HPDE6-E6E7 (cell line): ENCODE measurements at regions not wholly inside any gene's neighbourhood (a gene's known extent, or its start where the extent isn't known, plus 50 kb on each side); places are given as distances from the start of the nearest gene placed in this dataset.

Experiments
- DNase-seq: peaks from one replicate; pipeline ENCODE4 v3.0.0; 2011; ENCODE audit warnings: missing footprints; ENCODE audit errors: extremely low spot score

DNA sequence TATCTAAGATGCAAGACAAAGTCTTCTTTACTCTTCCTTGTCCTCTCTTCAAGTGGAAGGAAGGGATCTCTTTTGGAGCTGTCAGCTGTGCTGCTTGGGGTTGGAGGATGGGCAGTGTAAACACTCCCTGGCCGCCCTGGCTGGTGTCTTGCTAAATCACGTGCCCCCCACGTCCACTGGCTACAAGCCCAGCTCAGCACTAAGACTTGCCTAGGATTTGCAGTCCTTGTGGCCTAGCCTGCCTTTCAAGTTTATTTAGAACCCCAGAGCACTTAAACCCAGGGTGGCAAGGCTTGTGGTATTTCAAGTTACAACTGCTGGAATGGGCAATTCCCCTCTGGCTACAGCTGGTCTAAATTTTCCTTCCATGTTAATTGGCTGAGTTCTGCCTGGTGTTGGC, 272.4 kb upstream of the MYO3A start:
- no peak for DNase-seq

DNA sequence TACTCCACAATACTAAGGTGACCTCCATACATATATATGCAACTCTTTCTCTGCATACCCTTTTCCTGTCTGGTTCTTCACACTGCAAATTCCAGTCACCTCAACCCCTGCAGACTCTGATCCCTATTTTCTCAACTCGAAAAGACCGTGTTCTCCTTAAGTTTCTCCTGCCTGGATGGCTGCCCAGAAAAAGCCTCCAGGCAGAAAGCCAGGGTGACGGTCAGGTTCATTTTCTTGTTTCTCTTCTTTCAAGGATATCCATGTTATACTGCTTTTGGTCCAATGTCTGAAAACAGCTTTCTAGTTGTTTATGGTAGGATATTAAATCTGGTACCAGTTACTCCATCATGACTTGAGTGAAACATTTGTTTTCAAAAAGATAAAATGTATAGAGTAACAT, 267.8 kb upstream of the MYO3A start:
- DNase-seq: no peak

DNA sequence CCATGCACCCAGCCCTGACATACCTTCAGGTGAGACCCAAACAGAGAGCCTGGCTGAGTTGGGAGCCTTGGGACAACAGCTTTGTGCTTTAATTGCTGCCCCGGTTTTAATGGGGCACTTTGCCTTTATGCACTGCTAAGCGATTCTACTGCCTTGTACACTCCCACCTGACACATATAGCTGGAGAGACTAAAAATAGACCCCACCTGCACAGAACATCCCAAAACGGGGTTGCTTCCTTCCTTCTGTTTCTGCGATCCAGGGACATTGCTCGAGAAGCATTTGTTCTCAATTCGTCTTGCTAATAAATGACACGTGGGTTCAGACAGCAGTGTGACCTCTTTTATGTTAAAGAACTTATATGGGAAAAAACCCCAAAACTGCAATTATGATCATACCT, 258.8 kb upstream of the MYO3A start:
- DNase-seq: no peak

DNA sequence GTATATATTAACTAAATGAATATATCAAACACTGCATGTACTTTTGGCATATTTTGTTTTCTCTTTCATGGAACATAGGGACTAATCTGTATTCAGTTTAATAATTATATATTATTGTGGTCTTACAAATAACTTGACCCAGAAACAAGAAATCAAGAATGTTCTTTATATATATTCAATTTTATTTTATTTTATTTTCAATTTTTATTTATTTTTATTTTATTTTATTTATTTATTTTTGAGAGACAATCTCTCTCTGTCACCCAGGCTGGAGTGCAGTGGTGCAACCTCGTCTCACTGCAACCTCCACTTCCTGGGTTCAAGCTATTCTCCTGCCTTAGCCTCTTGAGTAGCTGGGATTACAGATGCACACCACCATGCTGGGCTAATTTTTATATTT, 258.4 kb upstream of the MYO3A start:
- no peak for DNase-seq

- DNase-seq: no peak
Measured at GRCh38 chr10:25678220-25678619, 255.8 kb upstream of the MYO3A start.

- no peak for DNase-seq
Measured at GRCh38 chr10:25678666-25679065, 255.4 kb upstream of the MYO3A start.

DNA sequence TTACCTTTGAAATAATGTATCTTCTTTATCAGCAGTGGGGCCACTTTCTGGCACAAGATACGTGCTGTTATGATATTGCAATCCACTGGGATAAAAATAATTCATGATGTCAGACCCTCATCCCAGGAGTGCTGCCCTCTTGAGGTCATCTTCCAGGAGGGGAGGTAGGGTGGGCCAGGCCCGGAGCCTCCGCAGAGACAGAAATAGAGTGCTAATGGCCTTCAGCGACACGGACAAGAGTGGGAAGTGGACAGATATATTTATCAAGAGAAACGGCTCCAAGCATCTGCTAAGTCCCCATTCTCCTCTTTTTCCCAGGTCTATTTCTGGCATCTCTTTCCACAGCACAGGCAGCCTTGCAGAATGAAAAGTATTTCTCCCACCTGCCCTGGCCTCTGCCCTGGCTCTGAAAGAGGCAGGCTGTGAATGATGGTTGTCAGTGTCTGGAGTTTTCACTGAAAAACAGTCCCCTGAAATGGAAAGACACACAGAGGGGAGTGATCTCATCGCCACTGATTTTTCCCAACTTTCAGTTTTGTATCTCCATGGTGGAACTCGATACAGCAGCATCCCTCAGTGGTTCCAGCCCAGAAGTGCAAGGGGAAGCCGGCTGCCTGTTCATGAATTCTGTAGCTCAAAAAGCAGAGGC, 251.7 kb upstream of the MYO3A start:
- DNase-seq: no peak

GRCh38 chr10:25683344-25683743, 250.7 kb upstream of the MYO3A start:
- no peak for DNase-seq

- no peak for DNase-seq
Measured at GRCh38 chr10:25687521-25687920, 246.5 kb upstream of the MYO3A start.

GRCh38 chr10:25689346-25690100, 244.5 kb upstream of the MYO3A start:
- no peak for DNase-seq

DNA sequence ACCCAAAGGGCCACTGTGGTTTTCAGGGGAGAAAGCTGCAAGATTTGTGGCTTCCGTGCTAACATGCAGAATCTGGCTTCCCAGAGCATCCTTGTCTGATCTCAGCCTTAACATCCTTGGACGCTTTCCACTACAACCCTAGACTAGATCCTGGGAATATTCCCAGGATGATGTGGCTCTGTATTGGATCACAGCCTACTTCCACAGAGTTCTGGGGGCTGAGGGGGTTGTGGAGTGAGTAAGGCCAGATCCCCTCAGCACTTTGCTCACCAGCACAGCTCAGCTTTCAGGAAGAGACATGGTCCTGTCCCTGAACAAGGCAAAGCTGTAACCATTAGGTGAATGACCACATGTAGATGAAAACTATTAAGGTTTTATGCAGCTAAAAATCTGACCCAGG, 241.3 kb upstream of the MYO3A start:
- no peak for DNase-seq

- no peak for DNase-seq
Measured at GRCh38 chr10:25694206-25694933, 239.7 kb upstream of the MYO3A start.

DNA sequence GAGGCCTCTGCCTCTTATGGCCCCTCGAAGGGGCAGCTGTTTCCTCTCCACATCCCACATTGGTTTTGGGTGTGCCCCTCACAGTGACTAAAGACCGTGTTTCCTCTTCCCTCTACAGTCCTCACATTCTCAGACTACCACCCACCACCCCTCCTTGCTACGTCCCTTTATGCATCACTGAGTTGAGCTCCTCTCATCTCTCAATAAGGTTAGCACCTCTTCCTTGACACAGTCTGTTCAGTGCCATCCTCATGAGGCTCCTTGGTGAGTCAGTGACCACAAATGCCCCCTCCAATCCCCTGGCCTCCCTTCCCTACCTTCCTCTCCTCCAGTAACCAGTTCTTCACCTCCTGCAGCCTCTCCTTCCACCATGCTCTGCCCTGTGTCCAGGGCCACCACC, 239.1 kb upstream of the MYO3A start:
- DNase-seq: no peak

DNA sequence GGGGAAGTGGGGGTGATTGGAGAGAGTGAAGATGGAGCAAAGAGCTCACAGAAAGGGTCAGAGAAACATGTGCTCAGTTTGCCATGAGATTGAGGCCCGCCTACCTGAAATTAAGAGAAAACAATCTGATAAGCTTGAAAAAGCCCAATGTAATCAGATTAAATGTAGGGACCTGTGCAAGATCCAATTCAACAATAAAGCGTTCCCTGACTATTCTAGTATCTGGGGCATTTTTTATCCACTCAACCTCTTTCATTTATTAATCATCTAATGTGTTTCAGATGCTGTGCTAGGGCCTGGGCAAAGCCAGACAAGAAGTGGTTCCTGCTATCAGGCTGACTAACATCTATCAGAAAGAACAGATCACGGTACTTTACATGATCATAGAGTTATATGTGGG, 238.4 kb upstream of the MYO3A start:
- no peak for DNase-seq

DNA sequence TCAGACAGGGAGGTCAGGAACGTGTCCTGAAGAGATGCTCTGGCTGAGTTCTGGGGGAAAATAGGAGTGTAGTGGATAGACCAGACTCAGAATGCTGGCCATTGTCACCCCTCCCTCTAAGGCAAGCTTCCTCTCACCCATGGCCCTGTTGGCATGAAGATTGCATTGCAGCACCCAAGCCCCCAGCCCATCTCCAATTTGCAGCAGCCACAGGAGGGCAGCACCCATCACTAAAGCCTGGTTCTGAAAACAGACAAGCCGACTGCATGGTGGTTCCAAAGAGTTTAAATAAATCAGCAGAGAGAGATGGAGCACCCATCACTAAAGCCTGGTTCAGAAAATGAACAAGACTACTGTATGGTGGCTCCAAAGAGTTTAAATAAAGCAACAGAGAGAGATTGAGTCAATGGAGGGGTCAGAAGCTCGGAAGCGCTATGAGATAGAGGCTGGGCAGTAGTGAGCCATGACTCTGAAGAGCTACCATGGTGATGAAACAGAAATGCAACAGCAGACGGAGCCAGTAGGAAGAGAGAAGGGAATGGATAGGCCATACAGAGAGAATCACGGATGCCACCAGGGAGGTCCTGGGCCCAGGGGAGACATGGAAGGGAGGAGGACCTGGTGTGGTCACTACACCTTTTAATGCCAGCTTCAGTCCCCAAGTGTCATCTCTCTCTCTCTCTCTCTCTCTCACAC, 237.9 kb upstream of the MYO3A start:
- DNase-seq: no peak

- DNase-seq: no peak
Measured at GRCh38 chr10:25697412-25697811, 236.6 kb upstream of the MYO3A start.

- no peak for DNase-seq
Measured at GRCh38 chr10:25698638-25699037, 235.4 kb upstream of the MYO3A start.

GRCh38 chr10:25699631-25700030, 234.4 kb upstream of the MYO3A start:
- no peak for DNase-seq

- no peak for DNase-seq
Measured at GRCh38 chr10:25701652-25702051, 232.4 kb upstream of the MYO3A start.

DNA sequence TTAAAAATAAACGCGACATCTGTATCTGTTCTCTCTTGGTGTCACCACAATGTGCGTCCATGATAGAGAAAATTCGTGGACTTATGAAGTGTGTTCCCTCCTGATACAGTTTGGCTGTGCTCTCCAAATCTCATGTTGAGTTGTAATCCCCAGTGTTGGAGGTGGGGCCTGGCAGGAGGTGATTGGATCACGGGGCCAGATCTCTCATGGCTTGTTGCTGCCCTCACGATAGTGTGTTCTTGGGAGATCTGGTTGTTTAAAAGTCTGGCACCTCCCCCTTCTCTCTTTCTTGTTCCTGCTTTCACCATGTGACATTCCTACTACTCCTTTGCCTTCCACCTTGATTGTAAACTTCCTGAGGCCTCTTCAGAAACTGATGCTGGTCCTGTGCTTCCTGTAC, 229.4 kb upstream of the MYO3A start:
- no peak for DNase-seq

DNA sequence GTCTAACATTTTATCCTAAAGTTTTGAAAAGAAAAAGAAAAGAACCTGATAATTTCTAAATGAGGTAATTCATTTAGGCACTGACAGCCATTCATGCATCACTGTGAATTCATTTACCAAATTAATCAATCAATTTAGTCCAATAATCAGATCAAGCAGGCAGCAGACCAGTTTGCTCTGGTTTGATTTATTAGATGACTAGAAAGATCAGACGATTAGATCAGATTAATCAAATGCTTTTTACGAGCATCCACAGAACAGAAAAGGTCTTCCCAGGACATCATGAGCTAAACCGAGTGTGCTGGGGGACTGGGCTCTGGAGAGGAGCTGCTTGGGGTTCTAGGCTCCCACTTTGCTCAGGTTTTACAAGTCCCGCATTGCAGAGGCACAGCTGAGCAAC, 226.5 kb upstream of the MYO3A start:
- DNase-seq: no peak

DNA sequence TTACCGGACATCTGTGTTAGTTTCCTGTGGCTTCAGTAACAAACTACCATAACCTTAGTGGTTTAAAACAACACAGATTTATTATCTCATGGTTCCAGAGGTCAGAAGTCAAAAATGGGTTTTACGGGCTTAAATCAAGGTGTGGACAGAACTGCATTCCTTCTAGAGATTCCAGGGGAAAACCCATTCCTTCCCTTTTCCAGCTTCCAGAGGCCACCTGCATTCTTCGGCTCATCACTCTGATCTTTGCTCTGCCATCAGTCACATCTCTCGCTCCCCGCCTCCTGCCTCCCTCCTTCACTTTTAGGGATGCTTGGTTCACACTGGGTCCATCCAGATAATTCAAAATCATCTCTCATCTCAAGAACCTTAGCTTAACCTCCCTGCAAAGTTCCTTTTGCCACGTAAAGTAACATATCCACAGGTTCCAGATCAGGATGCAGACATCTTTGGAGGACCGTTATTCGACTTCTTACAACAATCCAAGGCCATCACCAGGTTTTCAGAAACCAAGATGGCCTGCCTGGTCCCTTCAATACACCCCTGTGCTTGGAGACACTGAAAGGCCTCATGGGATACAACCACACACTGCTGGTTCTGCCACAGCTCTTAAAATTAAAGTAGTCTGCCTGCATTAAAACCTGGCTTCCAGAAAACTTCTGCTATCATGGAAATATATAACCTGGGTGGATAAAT, 225.9 kb upstream of the MYO3A start:
- no peak for DNase-seq
